OCI-LY1 (cell line): ENCODE measurements at regions not wholly inside any gene's neighbourhood (a gene's known extent, or its start where the extent isn't known, plus 50 kb on each side); places are given as distances from the start of the nearest gene placed in this dataset.

Source experiments
- H2AFZ ChIP-seq: fragments of 200-600 bp; sonication (generic), shearing (Covaris generic); 2 replicates; pipeline ENCODE4 v1.6.0; 2014; ENCODE audit warnings: antibody characterized with exemption, mild to moderate bottlenecking, low read length
- H3F3A ChIP-seq: fragments of 200-600 bp; sonication (generic), shearing (Covaris generic); 2 replicates; pipeline ENCODE4 v1.6.0; 2014; ENCODE audit warnings: mild to moderate bottlenecking, antibody characterized with exemption, low read length, moderate library complexity; ENCODE audit not compliant: insufficient read depth
- H3K27ac ChIP-seq: fragments of 200-600 bp; sonication (generic); 2 replicates; pipeline ENCODE4 v1.5.1; 2014; ENCODE audit warnings: low read length, mixed run types, mild to moderate bottlenecking, low read depth; ENCODE audit not compliant: poor library complexity, severe bottlenecking
- H3K27me3 ChIP-seq: fragments of 200-600 bp; sonication (generic); 2 replicates; pipeline ENCODE4 v1.6.0; 2014; ENCODE audit warnings: antibody characterized with exemption, mild to moderate bottlenecking, low read length, moderate library complexity; ENCODE audit not compliant: insufficient read depth
- H3K36me3 ChIP-seq: fragments of 200-600 bp; sonication (generic); 2 replicates; pipeline ENCODE4 v1.6.1; 2014; ENCODE audit warnings: mild to moderate bottlenecking, antibody characterized with exemption, low read length, moderate library complexity, mixed read lengths; ENCODE audit not compliant: insufficient read depth
- H3K4me1 ChIP-seq: fragments of 200-600 bp; sonication (generic); 2 replicates; pipeline ENCODE4 v1.5.1; 2014; ENCODE audit warnings: mild to moderate bottlenecking, low read length, moderate library complexity; ENCODE audit not compliant: insufficient read depth, severe bottlenecking
- H3K4me2 ChIP-seq: fragments of 200-600 bp; sonication (generic), shearing (Covaris generic); 2 replicates; pipeline ENCODE4 v1.6.1; 2014; ENCODE audit warnings: low read length
- H3K4me3 ChIP-seq: fragments of 200-600 bp; sonication (generic); 2 replicates; pipeline ENCODE4 v1.5.1; 2014; ENCODE audit warnings: low read length, low read depth, mild to moderate bottlenecking, mixed read lengths; ENCODE audit not compliant: poor library complexity, severe bottlenecking
- H3K79me2 ChIP-seq: fragments of 200-600 bp; shearing (Covaris generic); 2 replicates; pipeline ENCODE4 v1.6.1; 2016; ENCODE audit warnings: mixed run types, low read length, mixed read lengths; ENCODE audit not compliant: insufficient read depth
- H3K9ac ChIP-seq: fragments of 200-600 bp; sonication (generic), shearing (Covaris generic); 2 replicates; pipeline ENCODE4 v1.6.1; 2014; ENCODE audit warnings: mild to moderate bottlenecking, low read length, mixed read lengths
- H3K9me2 ChIP-seq: fragments of 200-600 bp; sonication (generic), shearing (Covaris generic); 2 replicates; pipeline ENCODE4 v1.6.1; 2014; ENCODE audit warnings: low read depth, mild to moderate bottlenecking, low read length, mixed read lengths
- H3K9me3 ChIP-seq: fragments of 200-600 bp; shearing (Covaris generic); 2 replicates; pipeline ENCODE4 v1.6.1; 2014; ENCODE audit warnings: low read length, mixed read lengths
- H4K20me1 ChIP-seq: fragments of 200-600 bp; sonication (generic), shearing (Covaris generic); 2 replicates; pipeline ENCODE4 v1.6.0; 2016; ENCODE audit warnings: mild to moderate bottlenecking, low read length; ENCODE audit not compliant: insufficient read depth
- CTCF ChIP-seq: fragments of 200-600 bp; sonication (generic), shearing (Covaris generic); IDR thresholded peaks from 2 replicates; pipeline ENCODE4 v1.5.1; 2017; ENCODE audit warnings: mild to moderate bottlenecking, antibody characterized with exemption, low read length, moderate library complexity, mixed read lengths
- EZH2 ChIP-seq: fragments of 200-600 bp; sonication (generic), shearing (Covaris generic); IDR thresholded peaks from 2 replicates; pipeline ENCODE4 v1.8.0; 2017; ENCODE audit warnings: borderline replicate concordance, mixed run types, mild to moderate bottlenecking, antibody characterized with exemption, low read length, moderate library complexity, mixed read lengths

GRCh38 chrX:63506320-63506719 is 155.2 kb upstream of the SPIN4 start:
- H4K20me1 ChIP-seq, result no peaks in the 10 kb centered on the region
- H3K9me3 ChIP-seq, result no peaks in the 10 kb centered on the region
- H3K27ac ChIP-seq, result no peak overlapping the region
- no peaks in the 10 kb centered on the region for H3K4me1 ChIP-seq
- no peak overlapping the region for H3K4me3 ChIP-seq
- no peaks in the 10 kb centered on the region for H3K36me3 ChIP-seq
- no peaks in the 10 kb centered on the region for H3K9me2 ChIP-seq
- H3K27me3 ChIP-seq, result no peaks in the 10 kb centered on the region
- H3K9ac ChIP-seq, result no peak overlapping the region
- no peak overlapping the region for H3K4me2 ChIP-seq
- no peaks in the 10 kb centered on the region for H3K79me2 ChIP-seq
- no peak overlapping the region for H2AFZ ChIP-seq
- no peaks in the 10 kb centered on the region for H3F3A ChIP-seq
- TF ChIP-seq EZH2, result no peak
- TF ChIP-seq CTCF, result peak; percentile 49; the same call in 1 of the 2 replicates

GRCh38 chrX:63503541-63503940 is 152.4 kb upstream of the SPIN4 start:
- no peaks in the 10 kb centered on the region for H3F3A ChIP-seq
- H3K27ac ChIP-seq, result no peak overlapping the region
- H2AFZ ChIP-seq, result no peak overlapping the region
- no peak overlapping the region for H3K9ac ChIP-seq
- H4K20me1 ChIP-seq, result no peaks in the 10 kb centered on the region
- TF ChIP-seq EZH2 (no peak), CTCF (no peak)
- H3K36me3 ChIP-seq, result no peaks in the 10 kb centered on the region
- H3K9me3 ChIP-seq, result no peaks in the 10 kb centered on the region
- no peaks in the 10 kb centered on the region for H3K27me3 ChIP-seq
- no peaks in the 10 kb centered on the region for H3K9me2 ChIP-seq
- no peaks in the 10 kb centered on the region for H3K4me1 ChIP-seq
- H3K4me3 ChIP-seq, result no peak overlapping the region
- no peaks in the 10 kb centered on the region for H3K79me2 ChIP-seq
- no peak overlapping the region for H3K4me2 ChIP-seq

DNA sequence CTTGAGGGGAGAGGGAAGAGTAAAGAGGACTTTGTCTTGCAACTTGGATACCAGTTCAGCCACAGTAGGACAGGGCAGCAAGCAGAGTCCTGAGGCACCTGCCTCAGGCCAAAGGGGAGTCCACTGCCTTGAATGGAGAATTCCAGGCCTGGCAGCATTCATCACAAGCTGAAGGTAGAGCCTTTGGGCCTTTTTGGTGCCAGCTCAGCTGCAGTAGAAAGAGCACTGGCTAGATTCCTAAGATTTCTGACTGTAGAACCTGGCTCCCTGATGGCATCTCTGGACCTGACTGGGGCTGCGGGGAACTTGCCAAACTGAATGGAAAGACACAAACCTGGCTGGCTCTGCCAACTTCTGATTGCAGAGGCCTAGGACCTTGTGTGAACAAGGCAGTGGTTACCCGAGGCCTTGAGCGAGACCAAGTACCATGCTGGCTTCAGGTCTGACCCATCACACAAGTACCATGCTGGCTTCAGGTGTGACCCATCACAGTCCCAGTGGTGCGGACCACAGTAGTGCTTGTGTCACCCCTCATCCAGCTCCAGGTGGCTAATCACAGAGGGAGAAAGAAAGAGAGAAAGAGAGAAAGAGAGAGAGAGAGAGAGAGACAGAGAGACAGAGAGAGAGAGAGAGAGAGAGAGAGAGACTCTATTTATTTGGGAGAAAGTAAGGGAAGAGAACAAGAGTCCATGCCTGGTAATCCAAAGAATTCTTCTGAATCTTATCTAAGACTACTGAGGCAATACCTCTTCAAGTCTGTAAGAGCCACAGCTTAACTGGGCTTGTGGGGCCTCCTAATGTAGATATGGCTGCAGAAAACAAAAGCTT is 137.6 kb upstream of the SPIN4 start:
- H3K27ac ChIP-seq, result no peak overlapping the region

More for the DNA sequence above, 137.6 kb upstream of the SPIN4 start:
- Histone ChIP-seq H3K4me1 (no peaks in the 10 kb centered on the region), H3K36me3 (no peaks in the 10 kb centered on the region), H3K4me2 (no peak overlapping the region), H3K79me2 (no peaks in the 10 kb centered on the region), H3K27me3 (no peaks in the 10 kb centered on the region), H4K20me1 (no peaks in the 10 kb centered on the region), H3F3A (no peaks in the 10 kb centered on the region), H3K9me3 (no peaks in the 10 kb centered on the region), H2AFZ (no peak overlapping the region), H3K9ac (no peak overlapping the region), H3K4me3 (no peak overlapping the region), H3K9me2 (no peaks in the 10 kb centered on the region)
- TF ChIP-seq EZH2 (no peak), CTCF (no peak)
